ENCODE measurements at regions not wholly inside any gene's neighbourhood (a gene's known extent, or its start where the extent isn't known, plus 50 kb on each side); places are given as distances from the start of the nearest gene placed in this dataset.

GRCh38 chr4:100970414-100970813 lies 376.9 kb downstream of the PPP3CA start:
- H3K9me3 Mint-ChIP-seq, result no peaks in the 10 kb centered on the region
- no peaks in the 10 kb centered on the region for H3K36me3 Mint-ChIP-seq (ENCODE audit: low read depth)
- no peak overlapping the region for H3K27ac Mint-ChIP-seq
- H3K27me3 Mint-ChIP-seq, result no peaks in the 10 kb centered on the region
- no peak overlapping the region for H3K4me3 Mint-ChIP-seq
- no peaks in the 10 kb centered on the region for H3K4me1 Mint-ChIP-seq (ENCODE audit: low read depth)
- intact Hi-C loops (cut with micrococcal nuclease), result no loop called here

GRCh38 chr4:100969925-100970324 lies 377.4 kb downstream of the PPP3CA start:
- no peak overlapping the region for H3K4me3 Mint-ChIP-seq
- H3K27ac Mint-ChIP-seq, result no peak overlapping the region
- H3K4me1 Mint-ChIP-seq (ENCODE audit: low read depth), result no peaks in the 10 kb centered on the region
- no peaks in the 10 kb centered on the region for H3K36me3 Mint-ChIP-seq (ENCODE audit: low read depth)
- H3K9me3 Mint-ChIP-seq, result no peaks in the 10 kb centered on the region
- intact Hi-C loops (cut with micrococcal nuclease), result no loop called here
- no peaks in the 10 kb centered on the region for H3K27me3 Mint-ChIP-seq

DNA sequence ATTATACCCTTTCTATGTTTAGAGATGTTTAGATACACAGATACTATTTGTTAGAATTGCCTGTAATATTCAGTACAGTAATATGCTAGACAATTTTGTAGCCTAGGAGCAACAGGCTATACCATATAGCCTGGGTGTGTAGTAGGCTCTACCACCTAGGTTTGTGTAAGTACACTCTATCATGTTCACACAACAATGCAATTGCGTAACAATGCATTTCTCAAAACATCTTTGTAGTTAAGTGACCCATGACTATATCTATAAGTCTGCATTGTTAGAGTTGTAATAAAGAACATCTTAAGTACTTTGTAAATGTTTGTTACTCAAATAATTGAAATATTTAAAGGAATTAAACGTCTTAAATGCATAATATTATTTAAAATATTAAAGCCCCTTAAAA lies 379.3 kb downstream of the PPP3CA start:
- Mint-ChIP-seq H3K4me1 (ENCODE audit: low read depth) (no peaks in the 10 kb centered on the region), H3K9me3 (no peaks in the 10 kb centered on the region), H3K27ac (no peak overlapping the region), H3K4me3 (no peak overlapping the region), H3K36me3 (ENCODE audit: low read depth) (no peaks in the 10 kb centered on the region), H3K27me3 (no peaks in the 10 kb centered on the region)
- intact Hi-C loops (cut with micrococcal nuclease), result no loop called here

GRCh38 chr4:100963627-100964026 lies 383.7 kb downstream of the PPP3CA start:
- intact Hi-C loops (cut with micrococcal nuclease), result no loop called here
- no peak overlapping the region for H3K27ac Mint-ChIP-seq
- no peaks in the 10 kb centered on the region for H3K36me3 Mint-ChIP-seq (ENCODE audit: low read depth)
- H3K9me3 Mint-ChIP-seq, result no peaks in the 10 kb centered on the region
- H3K27me3 Mint-ChIP-seq, result no peaks in the 10 kb centered on the region
- no peak overlapping the region for H3K4me3 Mint-ChIP-seq
- no peaks in the 10 kb centered on the region for H3K4me1 Mint-ChIP-seq (ENCODE audit: low read depth)

DNA sequence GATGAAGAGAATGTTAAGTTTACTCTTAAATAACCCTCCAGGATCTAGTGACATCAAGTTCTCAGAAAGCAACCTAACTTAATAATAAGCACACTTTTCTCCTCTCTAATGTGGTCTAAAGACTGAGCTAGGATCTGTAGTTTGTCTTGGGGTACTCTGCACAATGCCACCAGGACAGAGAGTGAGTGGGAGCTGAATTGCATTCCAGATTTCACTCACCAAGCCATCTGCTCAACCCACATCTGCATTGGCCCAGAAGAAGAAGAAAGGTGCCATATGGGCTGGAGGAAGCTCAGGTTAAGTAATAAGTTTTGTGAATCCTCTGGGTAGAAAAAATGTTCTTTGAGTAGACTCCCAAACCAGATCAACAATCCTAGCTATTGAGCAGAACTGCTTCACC lies 384.6 kb downstream of the PPP3CA start:
- Mint-ChIP-seq H3K4me1 (ENCODE audit: low read depth) (no peaks in the 10 kb centered on the region), H3K4me3 (no peak overlapping the region), H3K9me3 (no peaks in the 10 kb centered on the region), H3K27me3 (no peaks in the 10 kb centered on the region), H3K36me3 (ENCODE audit: low read depth) (no peaks in the 10 kb centered on the region), H3K27ac (no peak overlapping the region)
- intact Hi-C loops (cut with micrococcal nuclease), result no loop called here

- Mint-ChIP-seq H3K4me1 (ENCODE audit: low read depth) (no peaks in the 10 kb centered on the region), H3K4me3 (no peak overlapping the region), H3K27ac (no peak overlapping the region), H3K36me3 (ENCODE audit: low read depth) (no peaks in the 10 kb centered on the region), H3K9me3 (no peaks in the 10 kb centered on the region), H3K27me3 (no peaks in the 10 kb centered on the region)
- intact Hi-C loops (cut with micrococcal nuclease), result no loop called here
These were observed 387.1 kb downstream of the PPP3CA start for GRCh38 chr4:100960232-100960631.

GRCh38 chr4:100954046-100954445 lies 393.3 kb downstream of the PPP3CA start:
- intact Hi-C loops (cut with micrococcal nuclease), result no loop called here
- no peak overlapping the region for H3K4me3 Mint-ChIP-seq
- no peaks in the 10 kb centered on the region for H3K9me3 Mint-ChIP-seq
- no peak overlapping the region for H3K27ac Mint-ChIP-seq
- H3K27me3 Mint-ChIP-seq, result no peaks in the 10 kb centered on the region
- H3K4me1 Mint-ChIP-seq (ENCODE audit: low read depth), result no peaks in the 10 kb centered on the region
- no peaks in the 10 kb centered on the region for H3K36me3 Mint-ChIP-seq (ENCODE audit: low read depth)

GRCh38 chr4:100953616-100954015 lies 393.7 kb downstream of the PPP3CA start:
- no peaks in the 10 kb centered on the region for H3K4me1 Mint-ChIP-seq (ENCODE audit: low read depth)
- H3K4me3 Mint-ChIP-seq, result no peak overlapping the region
- H3K36me3 Mint-ChIP-seq (ENCODE audit: low read depth), result no peaks in the 10 kb centered on the region
- no peaks in the 10 kb centered on the region for H3K9me3 Mint-ChIP-seq
- intact Hi-C loops (cut with micrococcal nuclease), result no loop called here
- H3K27ac Mint-ChIP-seq, result no peak overlapping the region
- H3K27me3 Mint-ChIP-seq, result no peaks in the 10 kb centered on the region

DNA sequence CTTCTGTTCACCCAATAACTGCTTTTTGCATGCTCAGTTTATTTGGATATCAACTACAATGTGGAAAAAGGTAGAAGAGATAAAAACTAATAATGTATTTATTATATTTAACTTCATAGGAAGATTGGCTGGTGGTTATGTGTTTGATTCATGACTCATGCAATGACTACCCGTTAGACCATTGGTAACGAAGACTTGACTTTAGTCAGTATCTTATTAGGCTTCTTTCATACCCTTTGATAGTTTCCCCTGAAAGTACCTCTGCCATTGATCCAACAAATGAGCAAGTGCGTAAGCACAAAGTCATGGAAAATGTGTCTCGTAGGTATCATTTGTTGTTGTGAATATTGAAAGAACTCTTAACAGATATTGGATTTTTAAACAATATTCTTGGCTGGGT lies 394.7 kb downstream of the PPP3CA start:
- Mint-ChIP-seq H3K4me1 (ENCODE audit: low read depth) (no peaks in the 10 kb centered on the region), H3K36me3 (ENCODE audit: low read depth) (no peaks in the 10 kb centered on the region), H3K27me3 (no peaks in the 10 kb centered on the region), H3K9me3 (no peaks in the 10 kb centered on the region), H3K27ac (no peak overlapping the region), H3K4me3 (no peak overlapping the region)
- intact Hi-C loops (cut with micrococcal nuclease), result no loop called here

DNA sequence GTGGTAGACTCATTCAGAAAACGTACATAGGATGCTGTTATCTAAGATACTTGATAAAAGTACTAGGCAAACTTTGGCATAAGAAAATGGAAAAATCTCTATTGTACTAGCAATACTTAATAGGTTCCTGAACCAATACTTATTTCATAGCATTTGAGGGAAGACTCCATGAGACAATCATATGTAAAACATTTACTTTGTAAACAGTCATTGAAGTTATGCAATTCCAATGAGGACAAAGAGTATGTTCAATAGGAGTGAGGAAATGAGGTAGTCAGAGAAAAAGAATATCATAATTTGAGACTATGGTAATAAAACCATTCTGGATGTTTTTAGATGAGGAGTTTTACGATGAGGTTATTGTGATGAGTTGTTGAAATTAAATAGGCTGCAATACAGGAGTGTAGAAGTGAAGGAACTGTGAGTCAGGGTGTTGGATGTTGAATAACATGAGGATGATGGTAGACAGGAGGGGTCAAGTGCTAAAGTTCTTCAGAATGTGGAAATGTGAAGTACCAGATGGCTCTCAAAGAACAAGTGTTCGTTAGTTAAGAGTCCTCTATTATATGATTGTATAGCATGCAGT lies 397.9 kb downstream of the PPP3CA start:
- Mint-ChIP-seq H3K9me3 (no peaks in the 10 kb centered on the region), H3K4me1 (ENCODE audit: low read depth) (no peaks in the 10 kb centered on the region), H3K27ac (no peak overlapping the region), H3K4me3 (no peak overlapping the region), H3K36me3 (ENCODE audit: low read depth) (no peaks in the 10 kb centered on the region), H3K27me3 (no peaks in the 10 kb centered on the region)
- intact Hi-C loops (cut with micrococcal nuclease), result no loop called here

DNA sequence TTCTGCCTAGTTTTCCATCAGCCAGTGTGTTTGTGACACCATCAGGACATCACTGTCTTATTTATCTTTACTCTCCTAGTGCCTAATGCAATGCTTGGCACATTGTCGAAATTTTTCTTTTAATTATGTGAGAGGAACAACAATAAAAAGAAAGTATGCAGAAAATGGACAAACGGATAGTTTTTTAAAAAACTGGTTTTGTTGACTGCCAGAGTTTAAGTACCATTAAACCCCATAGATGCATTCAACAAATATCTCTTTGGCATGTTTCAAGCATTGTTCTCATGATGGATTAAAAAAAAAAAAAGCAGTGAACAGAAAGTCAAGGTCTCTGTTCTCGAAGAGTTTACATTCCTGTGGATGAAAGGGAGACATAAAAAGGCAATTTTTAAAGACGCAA lies 398.4 kb downstream of the PPP3CA start:
- Mint-ChIP-seq H3K27me3 (no peaks in the 10 kb centered on the region), H3K4me3 (no peak overlapping the region), H3K9me3 (no peaks in the 10 kb centered on the region), H3K4me1 (ENCODE audit: low read depth) (no peaks in the 10 kb centered on the region), H3K27ac (no peak overlapping the region), H3K36me3 (ENCODE audit: low read depth) (no peaks in the 10 kb centered on the region)
- intact Hi-C loops (cut with micrococcal nuclease), result no loop called here

DNA sequence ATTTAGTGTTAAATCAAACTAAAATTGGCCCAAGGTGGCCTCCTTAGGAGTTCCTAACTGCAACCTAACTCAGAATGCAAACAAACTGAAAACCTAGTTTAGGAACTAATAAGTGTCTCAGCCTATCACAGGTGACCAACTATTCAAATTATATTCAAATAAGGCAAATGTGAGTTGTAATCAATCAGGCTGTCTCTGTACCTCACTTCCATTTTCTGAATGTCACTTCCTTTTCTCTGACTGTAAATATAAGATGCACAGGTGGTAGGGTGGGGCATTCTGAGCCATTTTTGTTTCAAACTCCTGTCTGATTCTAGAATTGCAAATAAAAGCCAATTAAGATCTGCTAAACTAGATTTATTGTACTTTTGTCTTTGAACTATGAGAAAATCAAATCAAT lies 401.5 kb downstream of the PPP3CA start:
- no peak overlapping the region for H3K4me3 Mint-ChIP-seq
- no peaks in the 10 kb centered on the region for H3K9me3 Mint-ChIP-seq
- intact Hi-C loops (cut with micrococcal nuclease), result no loop called here
- H3K27me3 Mint-ChIP-seq, result no peaks in the 10 kb centered on the region
- no peak overlapping the region for H3K27ac Mint-ChIP-seq
- no peaks in the 10 kb centered on the region for H3K4me1 Mint-ChIP-seq (ENCODE audit: low read depth)
- no peaks in the 10 kb centered on the region for H3K36me3 Mint-ChIP-seq (ENCODE audit: low read depth)

DNA sequence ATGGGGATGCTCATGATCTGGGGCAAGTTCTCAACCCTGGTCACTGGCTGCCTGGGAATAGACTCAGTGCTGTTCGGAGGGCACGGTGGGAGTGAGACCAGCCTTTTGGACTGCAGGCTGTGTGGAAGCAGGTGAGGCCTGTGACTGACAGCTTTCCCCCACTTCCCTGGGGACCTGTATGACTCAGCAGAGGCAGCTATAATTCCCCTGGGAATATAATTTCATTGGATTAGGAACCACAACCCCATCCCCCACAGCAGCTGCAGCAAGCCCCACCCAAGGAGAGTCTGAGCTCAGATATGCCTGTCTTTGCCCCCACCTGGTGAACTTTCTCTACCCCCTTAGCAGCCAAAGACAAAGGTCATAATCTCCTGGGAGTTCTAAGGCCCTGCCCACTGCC lies 408.6 kb downstream of the PPP3CA start:
- no peaks in the 10 kb centered on the region for H3K4me1 Mint-ChIP-seq (ENCODE audit: low read depth)
- intact Hi-C loops (cut with micrococcal nuclease), result no loop called here
- no peaks in the 10 kb centered on the region for H3K9me3 Mint-ChIP-seq
- H3K27me3 Mint-ChIP-seq, result no peaks in the 10 kb centered on the region
- no peak overlapping the region for H3K4me3 Mint-ChIP-seq
- no peak overlapping the region for H3K27ac Mint-ChIP-seq
- no peaks in the 10 kb centered on the region for H3K36me3 Mint-ChIP-seq (ENCODE audit: low read depth)

DNA sequence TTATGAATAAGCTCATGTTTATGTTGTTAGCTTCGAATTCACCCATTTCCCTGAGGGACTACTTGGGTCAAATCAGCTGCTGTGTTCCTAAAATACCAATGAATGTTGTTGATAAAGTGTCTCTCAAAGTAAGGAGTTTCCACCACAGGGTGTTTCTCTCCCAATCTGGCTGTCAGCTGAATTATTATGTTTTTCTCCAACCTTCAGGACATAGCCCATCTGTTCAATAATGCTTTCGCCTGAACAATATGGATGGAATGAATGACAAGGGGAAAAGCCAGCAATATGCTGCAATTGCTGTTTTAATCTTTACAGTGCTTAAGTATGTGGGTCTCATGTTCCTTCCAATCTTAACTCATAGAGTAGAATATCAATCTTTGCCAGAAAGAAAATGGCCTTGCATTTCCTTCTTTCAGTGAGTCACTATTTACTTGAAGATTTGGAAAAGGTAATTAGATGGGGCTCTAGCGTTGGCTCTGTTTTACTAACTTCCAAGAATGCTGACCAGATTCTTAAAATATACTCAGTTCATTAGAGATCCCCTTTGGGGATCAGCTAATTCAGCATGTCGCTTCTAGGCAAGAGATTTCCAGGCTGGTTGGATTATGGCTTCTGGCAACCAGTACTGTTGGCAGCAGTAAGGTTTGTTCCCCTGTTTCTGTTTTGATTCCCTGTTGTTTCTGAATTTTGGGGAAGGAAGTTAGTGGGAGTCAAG lies 410.5 kb downstream of the PPP3CA start:
- peaks cover 10% of the 10 kb centered on the region for H3K4me1 Mint-ChIP-seq (ENCODE audit: low read depth)
- H3K36me3 Mint-ChIP-seq (ENCODE audit: low read depth), result no peaks in the 10 kb centered on the region
- intact Hi-C loops (cut with micrococcal nuclease), result no loop called here
- H3K4me3 Mint-ChIP-seq, result no peak overlapping the region
- no peak overlapping the region for H3K27ac Mint-ChIP-seq
- H3K9me3 Mint-ChIP-seq, result no peaks in the 10 kb centered on the region
- no peaks in the 10 kb centered on the region for H3K27me3 Mint-ChIP-seq

DNA sequence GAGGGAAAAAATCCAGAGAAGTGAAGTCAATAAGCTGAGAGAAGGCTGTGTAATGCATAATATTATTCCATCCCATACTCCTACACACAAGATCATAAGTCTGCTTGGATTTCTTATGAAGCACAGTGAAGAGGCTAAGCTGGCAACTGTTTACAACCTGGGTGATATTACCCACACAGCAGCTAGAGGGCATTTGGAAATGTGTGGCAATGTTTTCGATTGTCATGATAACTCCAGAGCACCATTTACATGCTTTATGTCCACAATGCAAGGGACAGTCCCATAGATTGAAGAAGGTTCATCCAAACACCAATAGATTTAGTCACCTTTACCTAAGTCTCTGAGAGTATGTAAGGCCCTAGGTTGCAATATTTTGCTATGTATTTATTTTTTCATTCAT lies 412.2 kb downstream of the PPP3CA start:
- Mint-ChIP-seq H3K4me1 (ENCODE audit: low read depth) (peaks cover 15% of the 10 kb centered on the region), H3K9me3 (no peaks in the 10 kb centered on the region), H3K27ac (no peak overlapping the region), H3K36me3 (ENCODE audit: low read depth) (no peaks in the 10 kb centered on the region), H3K4me3 (no peak overlapping the region), H3K27me3 (no peaks in the 10 kb centered on the region)
- intact Hi-C loops (cut with micrococcal nuclease), result no loop called here
